ENCODE measurements at regions not wholly inside any gene's neighbourhood (a gene's known extent, or its start where the extent isn't known, plus 50 kb on each side); places are given as distances from the start of the nearest gene placed in this dataset.

GRCh38 chr5:50564079-50564478 is 102.4 kb upstream of the PARP8 start:
- CTCF ChIA-PET, result no interaction called here
- H3K36me3 ChIP-seq (ENCODE audit: control insufficient read depth, insufficient read depth, low read length), result no peaks in the 10 kb centered on the region
- no peak for DNase-seq (ENCODE audit: low read depth)
- POLR2A ChIA-PET, result no interaction called here
- H3K4me3 ChIP-seq (ENCODE audit: low read depth, low read length), result no peak overlapping the region
- no peaks in the 10 kb centered on the region for H3K27me3 ChIP-seq (ENCODE audit: control insufficient read depth, insufficient read depth, low read length)
- no peak for TF ChIP-seq CTCF (IDR thresholded peaks at IDR 0.05; ENCODE audit: insufficient read depth, low read depth, low read length)

GRCh38 chr5:50564558-50564957 is 101.9 kb upstream of the PARP8 start:
- POLR2A ChIA-PET, result no interaction called here
- CTCF ChIA-PET, result no interaction called here
- TF ChIP-seq CTCF (IDR thresholded peaks at IDR 0.05; ENCODE audit: insufficient read depth, low read depth, low read length), result no peak

GRCh38 chr5:50574121-50574520 is 92.3 kb upstream of the PARP8 start:
- no peak overlapping the region for H3K4me3 ChIP-seq (ENCODE audit: low read depth, low read length)
- no peaks in the 10 kb centered on the region for H3K27me3 ChIP-seq (ENCODE audit: control insufficient read depth, insufficient read depth, low read length)
- no peaks in the 10 kb centered on the region for H3K36me3 ChIP-seq (ENCODE audit: control insufficient read depth, insufficient read depth, low read length)
- no peak for TF ChIP-seq CTCF (IDR thresholded peaks at IDR 0.05; ENCODE audit: insufficient read depth, low read depth, low read length)
- POLR2A ChIA-PET, result no interaction called here
- CTCF ChIA-PET, result no interaction called here
- no peak for DNase-seq (ENCODE audit: low read depth)

More at GRCh38 chr5:50564558-50564957, 101.9 kb upstream of the PARP8 start:
- Histone ChIP-seq H3K4me3 (ENCODE audit: low read depth, low read length) (no peak overlapping the region), H3K27me3 (ENCODE audit: control insufficient read depth, insufficient read depth, low read length) (no peaks in the 10 kb centered on the region), H3K36me3 (ENCODE audit: control insufficient read depth, insufficient read depth, low read length) (no peaks in the 10 kb centered on the region)
- DNase-seq (ENCODE audit: low read depth), result no peak

- Histone ChIP-seq H3K36me3 (ENCODE audit: control insufficient read depth, insufficient read depth, low read length) (no peaks in the 10 kb centered on the region), H3K27me3 (ENCODE audit: control insufficient read depth, insufficient read depth, low read length) (no peaks in the 10 kb centered on the region), H3K4me3 (ENCODE audit: low read depth, low read length) (no peak overlapping the region)
- no peak for DNase-seq (ENCODE audit: low read depth)
- CTCF ChIA-PET, result no interaction called here
- POLR2A ChIA-PET, result no interaction called here
- TF ChIP-seq CTCF (IDR thresholded peaks at IDR 0.05; ENCODE audit: insufficient read depth, low read depth, low read length), result no peak
Observed at GRCh38 chr5:50575740-50576139, 90.7 kb upstream of the PARP8 start.

GRCh38 chr5:50576265-50576664 is 90.2 kb upstream of the PARP8 start:
- TF ChIP-seq CTCF (IDR thresholded peaks at IDR 0.05; ENCODE audit: insufficient read depth, low read depth, low read length), result no peak
- CTCF ChIA-PET, result no interaction called here
- POLR2A ChIA-PET, result no interaction called here
- no peaks in the 10 kb centered on the region for H3K36me3 ChIP-seq (ENCODE audit: control insufficient read depth, insufficient read depth, low read length)
- no peak for DNase-seq (ENCODE audit: low read depth)
- no peaks in the 10 kb centered on the region for H3K27me3 ChIP-seq (ENCODE audit: control insufficient read depth, insufficient read depth, low read length)
- no peak overlapping the region for H3K4me3 ChIP-seq (ENCODE audit: low read depth, low read length)
